Head of caudate nucleus (tissue), 42 donors: ENCODE measurements at regions not wholly inside any gene's neighbourhood (a gene's known extent, or its start where the extent isn't known, plus 50 kb on each side); places are given as distances from the start of the nearest gene placed in this dataset.

Source experiments
- DNase-seq, 42 donors: peaks; one replicate each; pipeline versions ENCODE4 v3.0.0 to v3.0.0-alpha.2; 2020 to 2021; ENCODE audit warnings: mixed read lengths in 7 of 42
- intact Hi-C: fragments of 100-400 bp; cut with DNase I; formaldehyde crosslinking; loops from one replicate; pipeline ENCODE4 v1.15.0; 2022

- intact Hi-C loops = no loop called here
- no peak for DNase-seq
Observed at GRCh38 chr2:12274591-12274990, 442.1 kb upstream of the TRIB2 start.

- no peak for DNase-seq
- intact Hi-C loops = no loop called here
Observed at GRCh38 chr2:12277241-12278034, 439.3 kb upstream of the TRIB2 start.

GRCh38 chr2:12278217-12278750 lies 438.5 kb upstream of the TRIB2 start:
- DNase-seq = no peak
- intact Hi-C loops = no loop called here

- intact Hi-C loops = no loop called here
- no peak for DNase-seq
Observed at GRCh38 chr2:12282780-12283695, 433.7 kb upstream of the TRIB2 start.

- intact Hi-C loops = no loop called here
- DNase-seq = no peak
Observed at GRCh38 chr2:12284037-12284436, 432.7 kb upstream of the TRIB2 start.

- DNase-seq = no peak
- intact Hi-C loops = no loop called here
Observed at GRCh38 chr2:12284487-12284886, 432.2 kb upstream of the TRIB2 start.

GRCh38 chr2:12286347-12286746 lies 430.4 kb upstream of the TRIB2 start:
- DNase-seq = no peak
- intact Hi-C loops = no loop called here

GRCh38 chr2:12287220-12287751 lies 429.4 kb upstream of the TRIB2 start:
- DNase-seq = no peak
- intact Hi-C loops = no loop called here

GRCh38 chr2:12288048-12288447 lies 428.7 kb upstream of the TRIB2 start:
- intact Hi-C loops = no loop called here
- no peak for DNase-seq

GRCh38 chr2:12289120-12289802 lies 427.5 kb upstream of the TRIB2 start:
- no peak for DNase-seq
- intact Hi-C loops = no loop called here

- intact Hi-C loops = no loop called here
Observed at GRCh38 chr2:12291303-12291702, 425.4 kb upstream of the TRIB2 start.

GRCh38 chr2:12293874-12294273 lies 422.9 kb upstream of the TRIB2 start:
- DNase-seq = no peak
- intact Hi-C loops = no loop called here

More at GRCh38 chr2:12291303-12291702, 425.4 kb upstream of the TRIB2 start:
- DNase-seq = no peak

GRCh38 chr2:12295856-12296519 lies 420.7 kb upstream of the TRIB2 start:
- no peak for DNase-seq
- intact Hi-C loops = no loop called here

GRCh38 chr2:12296915-12297314 lies 419.8 kb upstream of the TRIB2 start:
- intact Hi-C loops = no loop called here
- DNase-seq = no peak

- intact Hi-C loops = no loop called here
- no peak for DNase-seq
Observed at GRCh38 chr2:12298352-12298751, 418.4 kb upstream of the TRIB2 start.

GRCh38 chr2:12299431-12299830 lies 417.3 kb upstream of the TRIB2 start:
- intact Hi-C loops = no loop called here
- DNase-seq = no peak

GRCh38 chr2:12300019-12300602 lies 416.6 kb upstream of the TRIB2 start:
- intact Hi-C loops = no loop called here
- DNase-seq = no peak

GRCh38 chr2:12300927-12301326 lies 415.8 kb upstream of the TRIB2 start:
- no peak for DNase-seq
- intact Hi-C loops = no loop called here
